ENCODE measurements at regions not wholly inside any gene's neighbourhood (a gene's known extent, or its start where the extent isn't known, plus 50 kb on each side); places are given as distances from the start of the nearest gene placed in this dataset.

DNA sequence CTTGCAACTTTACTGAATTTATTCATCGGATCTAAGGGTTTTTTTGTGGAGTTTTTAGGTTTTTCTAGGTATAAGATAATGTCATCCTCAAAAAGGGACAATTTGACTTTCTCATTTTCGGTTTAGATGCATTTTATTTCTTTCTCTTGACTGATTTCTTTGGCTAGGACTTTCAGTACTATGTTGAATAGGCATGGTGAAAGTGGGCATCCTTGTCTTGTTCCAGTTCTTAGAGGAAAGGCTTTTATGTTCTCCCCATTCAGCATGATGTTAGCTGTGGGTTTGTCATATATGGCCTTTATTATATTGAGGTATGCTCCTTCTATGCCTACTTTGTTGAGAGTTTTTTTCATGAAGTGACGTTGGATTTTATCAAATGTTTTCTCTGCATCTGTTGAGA is 106.7 kb downstream of the FAM43A start:
- TF ChIP-seq SIN3A (IDR thresholded peaks at IDR 0.05; ENCODE audit: borderline replicate concordance, insufficient read depth, low read length) (no peak), TAF1 (IDR thresholded peaks at IDR 0.05; ENCODE audit: borderline replicate concordance, insufficient read depth, low read length) (no peak), POLR2AphosphoS5 (IDR thresholded peaks at IDR 0.05; ENCODE audit: low read depth, low read length) (no peak), FOXP2 (optimal IDR thresholded peaks at IDR 0.05; ENCODE audit: borderline replicate concordance, extremely low read depth, extremely low read length, insufficient read depth) (no peak)
- TF ChIP-seq, protein P1, sequence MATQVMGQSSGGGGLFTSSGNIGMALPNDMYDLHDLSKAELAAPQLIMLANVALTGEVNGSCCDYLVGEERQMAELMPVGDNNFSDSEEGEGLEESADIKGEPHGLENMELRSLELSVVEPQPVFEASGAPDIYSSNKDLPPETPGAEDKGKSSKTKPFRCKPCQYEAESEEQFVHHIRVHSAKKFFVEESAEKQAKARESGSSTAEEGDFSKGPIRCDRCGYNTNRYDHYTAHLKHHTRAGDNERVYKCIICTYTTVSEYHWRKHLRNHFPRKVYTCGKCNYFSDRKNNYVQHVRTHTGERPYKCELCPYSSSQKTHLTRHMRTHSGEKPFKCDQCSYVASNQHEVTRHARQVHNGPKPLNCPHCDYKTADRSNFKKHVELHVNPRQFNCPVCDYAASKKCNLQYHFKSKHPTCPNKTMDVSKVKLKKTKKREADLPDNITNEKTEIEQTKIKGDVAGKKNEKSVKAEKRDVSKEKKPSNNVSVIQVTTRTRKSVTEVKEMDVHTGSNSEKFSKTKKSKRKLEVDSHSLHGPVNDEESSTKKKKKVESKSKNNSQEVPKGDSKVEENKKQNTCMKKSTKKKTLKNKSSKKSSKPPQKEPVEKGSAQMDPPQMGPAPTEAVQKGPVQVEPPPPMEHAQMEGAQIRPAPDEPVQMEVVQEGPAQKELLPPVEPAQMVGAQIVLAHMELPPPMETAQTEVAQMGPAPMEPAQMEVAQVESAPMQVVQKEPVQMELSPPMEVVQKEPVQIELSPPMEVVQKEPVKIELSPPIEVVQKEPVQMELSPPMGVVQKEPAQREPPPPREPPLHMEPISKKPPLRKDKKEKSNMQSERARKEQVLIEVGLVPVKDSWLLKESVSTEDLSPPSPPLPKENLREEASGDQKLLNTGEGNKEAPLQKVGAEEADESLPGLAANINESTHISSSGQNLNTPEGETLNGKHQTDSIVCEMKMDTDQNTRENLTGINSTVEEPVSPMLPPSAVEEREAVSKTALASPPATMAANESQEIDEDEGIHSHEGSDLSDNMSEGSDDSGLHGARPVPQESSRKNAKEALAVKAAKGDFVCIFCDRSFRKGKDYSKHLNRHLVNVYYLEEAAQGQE (IDR thresholded peaks at IDR 0.05; ENCODE audit: insufficient read depth in 1 of 2, low read depth in 2 of 2, low read length in 2 of 2), result no peak

DNA sequence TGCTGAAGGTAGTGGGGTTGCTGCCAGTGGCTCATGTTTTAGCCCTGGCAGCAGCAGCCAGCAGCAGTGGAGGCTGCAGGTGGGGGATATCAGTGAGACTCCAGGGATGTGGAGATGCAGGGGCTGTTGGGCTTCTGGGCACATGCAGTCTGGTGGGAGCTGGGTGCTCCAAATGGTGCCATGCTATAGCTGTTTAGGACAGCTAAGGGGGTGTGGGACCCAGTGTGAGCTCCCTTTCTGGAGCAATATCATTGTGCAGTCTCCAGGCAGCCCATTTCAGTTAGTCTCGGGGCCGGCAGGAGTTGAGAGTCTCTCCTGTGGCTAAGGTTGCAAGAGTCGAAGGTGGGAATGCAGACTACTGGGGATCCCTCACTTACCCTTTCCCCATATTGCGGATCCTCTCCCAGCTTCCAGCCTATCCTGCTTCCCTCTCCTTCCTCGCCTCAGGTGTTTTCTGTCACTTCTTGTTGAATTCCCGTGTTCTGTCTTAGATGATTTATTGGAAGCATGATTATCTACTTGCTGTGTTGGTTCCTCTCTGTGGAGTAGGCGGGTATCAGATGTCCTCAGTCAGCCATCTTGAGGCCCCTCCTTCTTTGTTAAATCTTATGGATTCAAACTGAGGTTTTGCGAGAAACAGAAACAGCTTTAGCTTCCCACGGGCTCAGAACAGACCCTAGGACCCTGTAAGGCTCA is 112.0 kb downstream of the FAM43A start:
- no peak for TF ChIP-seq FOXP2 (optimal IDR thresholded peaks at IDR 0.05; ENCODE audit: borderline replicate concordance, extremely low read depth, extremely low read length, insufficient read depth)
- TF ChIP-seq SIN3A (IDR thresholded peaks at IDR 0.05; ENCODE audit: borderline replicate concordance, insufficient read depth, low read length), result no peak
- no peak for TF ChIP-seq TAF1 (IDR thresholded peaks at IDR 0.05; ENCODE audit: borderline replicate concordance, insufficient read depth, low read length)
- TF ChIP-seq, protein P1 (IDR thresholded peaks at IDR 0.05; ENCODE audit: insufficient read depth in 1 of 2, low read depth in 2 of 2, low read length in 2 of 2), result no peak
- TF ChIP-seq POLR2AphosphoS5 (IDR thresholded peaks at IDR 0.05; ENCODE audit: low read depth, low read length), result no peak

DNA sequence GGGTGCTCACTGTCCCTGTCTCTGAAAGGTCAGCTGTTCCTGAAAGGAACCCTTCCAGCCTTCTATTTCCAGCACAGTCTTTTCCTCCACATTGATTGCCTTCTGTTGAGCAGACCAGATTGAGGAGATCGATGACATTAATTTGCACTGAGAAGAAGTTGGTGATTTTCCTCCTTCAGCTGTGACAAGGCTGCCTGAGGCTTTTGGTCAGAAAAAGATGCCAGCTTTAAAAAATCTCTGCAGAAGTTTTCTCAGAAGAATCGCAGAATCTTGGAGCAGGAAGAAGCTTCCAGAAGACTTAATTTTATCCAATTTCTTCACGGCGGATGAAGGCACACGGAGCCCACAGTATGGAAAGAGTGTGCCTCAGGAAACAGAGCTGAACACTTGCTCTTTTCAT is 112.8 kb downstream of the FAM43A start:
- TF ChIP-seq FOXP2 (optimal IDR thresholded peaks at IDR 0.05; ENCODE audit: borderline replicate concordance, extremely low read depth, extremely low read length, insufficient read depth) (no peak), TAF1 (IDR thresholded peaks at IDR 0.05; ENCODE audit: borderline replicate concordance, insufficient read depth, low read length) (no peak), SIN3A (IDR thresholded peaks at IDR 0.05; ENCODE audit: borderline replicate concordance, insufficient read depth, low read length) (no peak), POLR2AphosphoS5 (IDR thresholded peaks at IDR 0.05; ENCODE audit: low read depth, low read length) (no peak)
- TF ChIP-seq, protein P1 (IDR thresholded peaks at IDR 0.05; ENCODE audit: insufficient read depth in 1 of 2, low read depth in 2 of 2, low read length in 2 of 2), result no peak

DNA sequence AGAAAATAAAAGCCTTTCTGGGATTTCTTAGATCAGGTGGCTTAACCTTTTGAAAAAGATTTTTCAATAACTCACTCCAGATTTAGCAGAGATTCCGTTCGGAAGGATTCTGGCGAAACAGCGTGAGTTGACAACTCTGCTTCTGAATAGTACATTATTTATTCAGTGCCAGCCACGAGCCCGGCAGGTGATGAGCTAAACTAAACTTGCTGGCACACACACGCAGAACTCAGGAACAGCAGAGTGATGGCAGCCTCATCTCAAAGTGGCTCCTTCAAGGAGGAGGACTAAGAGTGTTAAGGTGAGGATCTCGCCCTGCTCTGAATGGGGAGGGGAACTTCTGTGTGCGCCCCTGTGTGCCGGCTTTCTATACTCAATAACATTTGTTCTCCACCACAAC is 114.3 kb downstream of the FAM43A start:
- TF ChIP-seq, protein P1 (IDR thresholded peaks at IDR 0.05; ENCODE audit: insufficient read depth in 1 of 2, low read depth in 2 of 2, low read length in 2 of 2), result no peak
- no peak for TF ChIP-seq TAF1 (IDR thresholded peaks at IDR 0.05; ENCODE audit: borderline replicate concordance, insufficient read depth, low read length)
- no peak for TF ChIP-seq SIN3A (IDR thresholded peaks at IDR 0.05; ENCODE audit: borderline replicate concordance, insufficient read depth, low read length)
- TF ChIP-seq FOXP2 (optimal IDR thresholded peaks at IDR 0.05; ENCODE audit: borderline replicate concordance, extremely low read depth, extremely low read length, insufficient read depth), result no peak
- no peak for TF ChIP-seq POLR2AphosphoS5 (IDR thresholded peaks at IDR 0.05; ENCODE audit: low read depth, low read length)

All from PFSK-1 (cell line).